ENCODE measurements at regions not wholly inside any gene's neighbourhood (a gene's known extent, or its start where the extent isn't known, plus 50 kb on each side); places are given as distances from the start of the nearest gene placed in this dataset.

DNA sequence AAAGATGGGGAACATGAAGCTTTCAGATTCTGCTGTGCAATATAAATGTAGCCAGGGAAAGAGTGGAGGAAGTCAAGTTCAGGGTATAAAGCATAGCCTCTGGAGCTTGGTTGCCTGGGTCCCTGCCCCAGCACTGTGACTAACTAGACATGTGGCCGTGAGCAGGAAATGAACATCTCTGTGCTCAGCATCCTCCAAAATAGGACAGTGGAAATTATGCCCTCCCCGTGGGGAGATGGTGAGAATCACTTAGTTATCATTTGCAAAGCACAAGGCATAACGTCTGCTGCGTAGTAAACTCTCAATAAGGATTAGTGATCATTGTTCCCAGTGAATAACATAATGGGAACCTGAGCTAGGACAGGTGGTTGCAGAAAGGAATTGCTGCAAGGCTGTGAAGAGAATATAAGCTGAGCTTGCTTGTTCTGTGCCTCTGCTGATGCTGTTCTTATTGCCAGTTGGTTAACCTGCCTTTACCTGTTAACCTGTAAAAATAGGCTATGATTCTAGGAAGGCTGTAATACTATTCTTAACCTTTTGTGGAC is 441.0 kb downstream of the COG6 start:
- TF ChIP-seq, protein P1, sequence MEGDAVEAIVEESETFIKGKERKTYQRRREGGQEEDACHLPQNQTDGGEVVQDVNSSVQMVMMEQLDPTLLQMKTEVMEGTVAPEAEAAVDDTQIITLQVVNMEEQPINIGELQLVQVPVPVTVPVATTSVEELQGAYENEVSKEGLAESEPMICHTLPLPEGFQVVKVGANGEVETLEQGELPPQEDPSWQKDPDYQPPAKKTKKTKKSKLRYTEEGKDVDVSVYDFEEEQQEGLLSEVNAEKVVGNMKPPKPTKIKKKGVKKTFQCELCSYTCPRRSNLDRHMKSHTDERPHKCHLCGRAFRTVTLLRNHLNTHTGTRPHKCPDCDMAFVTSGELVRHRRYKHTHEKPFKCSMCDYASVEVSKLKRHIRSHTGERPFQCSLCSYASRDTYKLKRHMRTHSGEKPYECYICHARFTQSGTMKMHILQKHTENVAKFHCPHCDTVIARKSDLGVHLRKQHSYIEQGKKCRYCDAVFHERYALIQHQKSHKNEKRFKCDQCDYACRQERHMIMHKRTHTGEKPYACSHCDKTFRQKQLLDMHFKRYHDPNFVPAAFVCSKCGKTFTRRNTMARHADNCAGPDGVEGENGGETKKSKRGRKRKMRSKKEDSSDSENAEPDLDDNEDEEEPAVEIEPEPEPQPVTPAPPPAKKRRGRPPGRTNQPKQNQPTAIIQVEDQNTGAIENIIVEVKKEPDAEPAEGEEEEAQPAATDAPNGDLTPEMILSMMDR (conservative IDR thresholded peaks at IDR 0.05; ENCODE audit: low read length), result no peak
- TF ChIP-seq EZH2phosphoT487 (IDR thresholded peaks at IDR 0.05; ENCODE audit: borderline replicate concordance, low read depth, low read length), result no peak
